ENCODE measurements at regions not wholly inside any gene's neighbourhood (a gene's known extent, or its start where the extent isn't known, plus 50 kb on each side); places are given as distances from the start of the nearest gene placed in this dataset. TPM values are rescaled to one million over a fixed set of nuclear protein-coding genes. Genes with fewer than 3 reads are reported as not detected.
"Not testable (repeated sequence)": the region's sequence is repeated elsewhere in the genome, so short reads cannot be mapped to it uniquely, and the experiment has no call there.

DNA sequence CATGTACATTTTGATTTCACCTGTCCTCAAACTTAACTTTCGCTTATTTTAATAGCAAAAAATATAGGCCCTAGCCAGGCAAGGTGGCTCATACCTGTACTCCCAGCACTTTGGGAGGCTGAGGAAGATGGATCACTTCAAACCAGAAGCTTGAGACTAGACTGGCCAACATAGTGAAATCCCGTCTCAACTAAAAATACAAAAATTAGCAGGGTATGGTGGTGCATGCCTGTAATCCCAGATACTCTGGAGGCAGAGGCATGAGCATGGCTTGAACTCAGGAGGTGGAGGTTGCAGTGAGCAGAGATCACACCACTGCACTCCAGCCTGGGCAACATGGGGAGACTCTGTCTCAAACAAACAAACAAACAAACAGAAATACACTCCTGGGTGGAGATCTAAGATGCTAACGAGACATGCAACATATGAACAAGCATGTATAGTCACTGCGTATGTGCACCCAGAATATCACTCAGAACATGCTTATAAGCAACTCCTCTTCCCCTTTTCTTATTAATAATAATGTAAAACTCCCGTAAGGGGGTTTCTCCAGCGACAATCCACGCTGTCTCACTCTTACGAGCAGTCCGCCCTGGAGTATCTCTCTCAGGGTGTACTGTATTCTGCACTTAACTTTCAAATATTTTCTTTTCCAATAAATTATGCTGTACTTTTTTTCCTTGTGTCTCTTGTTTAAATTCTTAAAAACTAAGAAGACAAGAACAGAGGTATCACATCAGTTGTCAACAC is 4144.9 kb upstream of the TPTE start:
- H2AFZ ChIP-seq (ENCODE audit: control insufficient read depth, low read depth, low read length); in situ Hi-C loops (cut with MboI); H3K4me1 ChIP-seq (ENCODE audit: control insufficient read depth, insufficient read depth, low read length); H3K27me3 ChIP-seq (replicated peaks in 1 of 2; ENCODE audit: control insufficient read depth in 2 of 2, insufficient read depth in 2 of 2, low read length in 1 of 2); H3K79me2 ChIP-seq (ENCODE audit: control insufficient read depth, insufficient read depth, low read length); DNase-seq (ENCODE audit: low read depth, low spot score); intact Hi-C loops (cut with micrococcal nuclease; ENCODE audit: unreplicated experiment); H3K36me3 ChIP-seq (ENCODE audit: control insufficient read depth in 2 of 2, insufficient read depth in 2 of 2, low read length in 1 of 2); H4K20me1 ChIP-seq (ENCODE audit: control insufficient read depth, insufficient read depth); RAD21 ChIA-PET (ENCODE audit: unreplicated experiment); POLR2A ChIA-PET; SMC1A ChIA-PET (ENCODE audit: uncharacterized antibody, unreplicated experiment); H3K9me3 ChIP-seq (replicated peaks; ENCODE audit: control insufficient read depth, insufficient read depth, low read length); H3K27ac ChIP-seq (ENCODE audit: control insufficient read depth, insufficient read depth); H3K4me3 ChIP-seq; BruUV-seq (replicated peaks); FAIRE-seq; H3K9ac ChIP-seq (ENCODE audit: control insufficient read depth, insufficient read depth, low read length); ATAC-seq; H3K4me2 ChIP-seq (ENCODE audit: control insufficient read depth, insufficient read depth): not testable (repeated sequence)
- CTCF ChIA-PET: interaction anchor here (5.4 kb wide), 1 partner anchor 13 kb away, joined by 103 read pairs; no protein-coding TSS in a partner anchor
- WGBS (ENCODE audit: insufficient coverage, insufficient replicate concordance, low lambda C conversion rate, missing lambda C conversion rate): 63% methylated on average over 9 of the region's 9 CpGs

Small RNA genes lying in the stretch of these regions (small RNA-seq; reads per million reads assigned to genes)
- not detected for gene RF00019
